GM12878 (cell line): ENCODE measurements at regions not wholly inside any gene's neighbourhood (a gene's known extent, or its start where the extent isn't known, plus 50 kb on each side); places are given as distances from the start of the nearest gene placed in this dataset.

ENCODE experiments used
- ATAC-seq: fragments of 200-7000 bp; cut with Tn5 transposase; 3 replicates; pipeline ENCODE4 v1.9.1; 2020; ENCODE audit warnings: mild to moderate bottlenecking, moderate library complexity
- BruUV-seq: library from RNA; stranded (reverse); fragments of 400-500 nt; replicated peaks from 2 replicates; lab custom pipeline; 2021; lab: Mats Ljungman, UMichigan
- CTCF ChIA-PET: fragments of 300-600 bp; sonication (Branson Sonifier 250); formaldehyde crosslinking; extraction: SDS; loops from one replicate; lab custom pipeline; 2021; ENCODE audit warnings: inconsistent platforms; lab: Yijun Ruan, JAX
- POLR2A ChIA-PET: fragments of 350-600 bp; formaldehyde crosslinking; extraction: SDS; loops from one replicate; lab custom pipeline; 2021; ENCODE audit warnings: inconsistent platforms; lab: Charles Lee
- RAD21 ChIA-PET: fragments of 300-600 bp; sonication (Branson Sonifier 250); formaldehyde crosslinking; loops from one replicate; lab custom pipeline; 2023; ENCODE audit warnings: antibody characterized with exemption; ENCODE audit not compliant: unreplicated experiment; lab: Charles Lee
- SMC1A ChIA-PET: fragments of 300-600 bp; sonication (Branson Sonifier 250); formaldehyde crosslinking; loops from one replicate; lab custom pipeline; 2023; ENCODE audit not compliant: unreplicated experiment, uncharacterized antibody; lab: Charles Lee
- DNase-seq: peaks from one replicate; pipeline ENCODE4 v3.0.0-alpha.2; 2011; ENCODE audit warnings: low read depth, low spot score
- FAIRE-seq: peaks from 3 replicates; lab custom pipeline; 2011; peaks lifted over from hg19 to GRCh38; lab: Jason Lieb, UNC
- H2AFZ ChIP-seq: 2 replicates; pipeline ENCODE4 v1.6.0; 2011; ENCODE audit warnings: low read depth, low read length, control low read depth; ENCODE audit not compliant: control insufficient read depth
- H3K27ac ChIP-seq: 2 replicates; pipeline ENCODE4 v1.5.1; 2011; ENCODE audit warnings: control low read depth; ENCODE audit not compliant: control insufficient read depth, insufficient read depth
- H3K27me3 ChIP-seq, 2 experiments: replicated peaks in 1 of 2; 2 replicates each; pipeline versions ENCODE4 v1.6.0 to v1.6.1; 2011; ENCODE audit warnings: low read length in 1 of 2; ENCODE audit not compliant: control insufficient read depth in 2 of 2, insufficient read depth in 2 of 2
- H3K36me3 ChIP-seq, 2 experiments: 2 replicates each; pipeline ENCODE4 v1.5.1; 2011; ENCODE audit warnings: low read length in 1 of 2; ENCODE audit not compliant: control insufficient read depth in 2 of 2, insufficient read depth in 2 of 2
- H3K4me1 ChIP-seq: 2 replicates; pipeline ENCODE4 v1.6.1; 2011; ENCODE audit warnings: mild to moderate bottlenecking, low read length, moderate library complexity, mixed read lengths; ENCODE audit not compliant: control insufficient read depth, insufficient read depth
- H3K4me2 ChIP-seq: 2 replicates; pipeline ENCODE4 v1.6.0; 2011; ENCODE audit warnings: control low read depth; ENCODE audit not compliant: control insufficient read depth, insufficient read depth
- H3K4me3 ChIP-seq: fragments of 200-600 bp; sonication (generic); 2 replicates; pipeline ENCODE4 v1.5.1; 2016
- H3K79me2 ChIP-seq: 2 replicates; pipeline ENCODE4 v1.6.0; 2011; ENCODE audit warnings: low read length; ENCODE audit not compliant: control insufficient read depth, insufficient read depth
- H3K9ac ChIP-seq: 2 replicates; pipeline ENCODE4 v1.8.0; 2011; ENCODE audit warnings: low read length, control low read depth, mixed read lengths; ENCODE audit not compliant: control insufficient read depth, insufficient read depth
- H3K9me3 ChIP-seq: replicated peaks from 3 replicates; pipeline ENCODE4 v1.5.1; 2011; ENCODE audit warnings: mild to moderate bottlenecking, low read length; ENCODE audit not compliant: control insufficient read depth, insufficient read depth
- H4K20me1 ChIP-seq: 2 replicates; pipeline ENCODE4 v1.6.0; 2011; ENCODE audit not compliant: control insufficient read depth, insufficient read depth
- ATF2 ChIP-seq: IDR thresholded peaks from 2 replicates; pipeline ENCODE4 v1.6.1; 2012; ENCODE audit warnings: low read length, inconsistent platforms
- ATF3 ChIP-seq: IDR thresholded peaks from 2 replicates; pipeline ENCODE4 v1.6.1; 2011; ENCODE audit warnings: low read depth, mild to moderate bottlenecking, low read length, moderate library complexity, borderline replicate concordance; ENCODE audit errors: extremely low read depth
- CBX3 ChIP-seq: fragments of 200-600 bp; sonication (generic); IDR thresholded peaks from 2 replicates; pipeline ENCODE4 v1.6.1; 2016; ENCODE audit warnings: low read depth, borderline replicate concordance
- CBX5 ChIP-seq: sonication (generic); IDR thresholded peaks from 2 replicates; pipeline ENCODE4 v1.6.1; 2016; ENCODE audit warnings: low read depth, moderate library complexity, mild to moderate bottlenecking, inconsistent platforms
- CEBPB ChIP-seq, 2 experiments: fragments of 150-350 bp in 1 of 2; IDR thresholded peaks; 2 replicates each; pipeline ENCODE4 v1.6.1; 2012 to 2014; ENCODE audit warnings: low read depth in 2 of 2, low read length in 2 of 2, borderline replicate concordance in 1 of 2, inconsistent platforms in 1 of 2
- KLF5 ChIP-seq: fragments of 450-650 bp; IDR thresholded peaks from 2 replicates; pipeline ENCODE4 v1.6.1; 2014; ENCODE audit warnings: mild to moderate bottlenecking; ENCODE audit not compliant: partially characterized antibody
- NFIC ChIP-seq: IDR thresholded peaks from 2 replicates; pipeline ENCODE4 v1.6.1; 2012; ENCODE audit warnings: low read depth, mild to moderate bottlenecking, inconsistent platforms, low read length, moderate library complexity
- POLR2AphosphoS5 ChIP-seq: IDR thresholded peaks from 2 replicates; pipeline ENCODE4 v1.6.1; 2011; ENCODE audit warnings: mild to moderate bottlenecking, low read length, inconsistent platforms
- RUNX3 ChIP-seq: IDR thresholded peaks from 2 replicates; pipeline ENCODE4 v1.6.1; 2012; ENCODE audit warnings: low read length, inconsistent platforms
- SMAD5 ChIP-seq: IDR thresholded peaks from 2 replicates; pipeline ENCODE4 v1.6.1; 2016; ENCODE audit warnings: antibody characterized with exemption, low read depth
- SRF ChIP-seq, 2 experiments: IDR thresholded peaks; 2 replicates each; pipeline ENCODE4 v1.6.1; 2011; ENCODE audit warnings: low read depth in 2 of 2, low read length in 2 of 2, mild to moderate bottlenecking in 1 of 2, moderate library complexity in 1 of 2
- SUZ12 ChIP-seq: fragments of 200-600 bp; sonication (generic); IDR thresholded peaks from one replicate; pipeline ENCODE4 v1.6.1; 2018; ENCODE audit warnings: antibody characterized with exemption, mild to moderate bottlenecking; ENCODE audit not compliant: unreplicated experiment
- USF2 ChIP-seq: IDR thresholded peaks from 2 replicates; pipeline ENCODE4 v1.6.1; 2011; ENCODE audit warnings: low read depth, low read length, improper control_type of control experiment, borderline replicate concordance
- ZNF274 ChIP-seq: IDR thresholded peaks from one replicate; pipeline ENCODE4 v1.8.0; 2011; ENCODE audit not compliant: insufficient read length, insufficient read depth
- ZSCAN29 ChIP-seq: fragments of 450-650 bp; IDR thresholded peaks from 2 replicates; pipeline ENCODE4 v1.6.1; 2017; ENCODE audit warnings: mild to moderate bottlenecking, moderate library complexity
- ZZZ3 ChIP-seq: IDR thresholded peaks from 2 replicates; pipeline ENCODE4 v1.6.1; 2011; ENCODE audit warnings: low read depth; ENCODE audit not compliant: control insufficient read depth, insufficient read length
- WGBS: methylation state at CpG from one replicate; pipeline ENCODE4 v1.1.6; 2016; ENCODE audit warnings: low lambda C conversion rate; ENCODE audit not compliant: insufficient replicate concordance, insufficient coverage; ENCODE audit errors: missing lambda C conversion rate; 5-methylcytosine and 5-hydroxymethylcytosine counted together
- in situ Hi-C: fragments of 300-500 bp; cut with MboI; formaldehyde crosslinking; loops from 9 replicates; pipeline ENCODE4 v1.14.3; 2018; ENCODE audit warnings: mixed read lengths
- intact Hi-C: fragments of 100-400 bp; cut with micrococcal nuclease; formaldehyde crosslinking; loops from one replicate; pipeline ENCODE4 v1.14.2; 2022; ENCODE audit not compliant: unreplicated experiment

- ChIA-PET CTCF (no interaction called here), POLR2A (no interaction called here), RAD21 (no interaction called here), SMC1A (no interaction called here)
- no peaks in the 10 kb centered on the region for H3K9me3 ChIP-seq
- BruUV-seq = no TSS peak
- TF ChIP-seq ZZZ3 (no peak), SRF (IDR thresholded peaks at IDR 0.05; ENCODE audit: low read depth in 2 of 2, low read length in 2 of 2) (no peak), USF2 (no peak), POLR2AphosphoS5 (no peak), ZNF274 (no peak)
- no peaks in the 10 kb centered on the region for H3K27me3 ChIP-seq
- WGBS = 0% methylated on average over 1 of the region's 1 CpG
- no peak for DNase-seq
- no peak for ATAC-seq
- no peak overlapping the region for H2AFZ ChIP-seq
- H3K4me3 ChIP-seq = no peak overlapping the region
- in situ Hi-C loops (no loop called here), intact Hi-C loops (no loop called here)
- FAIRE-seq = no peak
- H3K4me1 ChIP-seq = no peaks in the 10 kb centered on the region
- no peak overlapping the region for H3K27ac ChIP-seq
- no peak overlapping the region for H3K4me2 ChIP-seq
- no peaks in the 10 kb centered on the region for H3K79me2 ChIP-seq
- H3K9ac ChIP-seq = no peak overlapping the region
- no peaks in the 10 kb centered on the region for H4K20me1 ChIP-seq
- no peaks in the 10 kb centered on the region for H3K36me3 ChIP-seq
These were observed 562.6 kb upstream of the ARGLU1 start for GRCh38 chr13:107130566-107130965.

GRCh38 chr13:107124730-107125129 lies 556.8 kb upstream of the ARGLU1 start:
- ATAC-seq (no peak), FAIRE-seq (no peak), DNase-seq (no peak)
- ChIA-PET POLR2A (no interaction called here), SMC1A (interaction anchor here (0.6 to 1.4 kb wide), 4 partner anchors 197 to 484 kb away, joined by 3 to 5 read pairs (median 3); no protein-coding TSS in a partner anchor), CTCF (interaction anchor here (0.7 kb wide), 1 partner anchor 202 kb away, joined by 3 read pairs; no protein-coding TSS in a partner anchor), RAD21 (interaction anchor here (1.3 to 1.7 kb wide), 2 partner anchors 149 to 202 kb away, joined by 3 to 7 read pairs; no protein-coding TSS in a partner anchor)
- Histone ChIP-seq H3K4me3 (no peak overlapping the region), H3K79me2 (no peaks in the 10 kb centered on the region), H3K4me2 (no peak overlapping the region), H3K27ac (no peak overlapping the region), H3K9ac (no peak overlapping the region), H3K9me3 (no peaks in the 10 kb centered on the region), H3K36me3 (no peaks in the 10 kb centered on the region), H4K20me1 (no peaks in the 10 kb centered on the region), H2AFZ (no peak overlapping the region), H3K4me1 (no peaks in the 10 kb centered on the region), H3K27me3 (no peaks in the 10 kb centered on the region)
- in situ Hi-C loops (no loop called here), intact Hi-C loops (no loop called here)
- TF ChIP-seq CEBPB (IDR thresholded peaks at IDR 0.05; ENCODE audit: borderline replicate concordance in 1 of 2, low read depth in 2 of 2, low read length in 2 of 2) = no peak
- TF ChIP-seq RUNX3 = no peak
- TF ChIP-seq CBX5 = no peak
- no peak for TF ChIP-seq CBX3
- TF ChIP-seq KLF5 = no peak
- TF ChIP-seq SMAD5 = no peak
- TF ChIP-seq ATF2 = no peak
- no peak for TF ChIP-seq ATF3
- TF ChIP-seq ZSCAN29 = no peak
- TF ChIP-seq NFIC = no peak
- TF ChIP-seq SUZ12 = no peak
- no TSS peak for BruUV-seq
- 2% methylated on average over 5 of the region's 5 CpGs for WGBS
